ENCODE measurements at regions not wholly inside any gene's neighbourhood (a gene's known extent, or its start where the extent isn't known, plus 50 kb on each side); places are given as distances from the start of the nearest gene placed in this dataset.

DNA sequence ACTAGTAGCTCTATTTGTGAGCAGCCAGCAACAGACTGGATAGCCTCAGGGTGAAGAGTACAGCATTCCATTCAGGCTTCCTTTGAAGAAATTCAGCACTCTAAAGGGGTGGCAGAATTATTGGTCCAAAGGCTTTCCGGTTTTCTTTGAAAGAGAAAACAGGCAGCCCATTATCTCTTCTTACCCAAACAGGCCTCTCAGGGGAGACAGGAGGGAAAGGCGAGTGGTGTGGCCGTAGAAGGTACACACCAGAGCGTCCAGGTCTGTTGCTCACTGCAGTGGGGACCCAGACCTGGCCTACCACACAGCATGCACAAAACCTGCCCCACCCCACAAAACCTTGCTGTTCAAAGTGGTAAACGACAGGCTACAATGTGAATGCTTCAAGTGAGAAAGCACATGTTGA is 83.3 kb downstream of the ZNF608 start (continued):
- TF ChIP-seq STAT5B (CRISPR knock-in tag; IDR thresholded peaks at IDR 0.05) (no peak), NPAS2 (CRISPR knock-in tag; IDR thresholded peaks at IDR 0.05; ENCODE audit: borderline replicate concordance) (no peak), KDM5B (CRISPR knock-in tag; IDR thresholded peaks at IDR 0.05; ENCODE audit: borderline replicate concordance) (no peak), ZNF235 (CRISPR knock-in tag; IDR thresholded peaks at IDR 0.05; ENCODE audit: borderline replicate concordance) (no peak), ZFP41 (CRISPR knock-in tag; IDR thresholded peaks at IDR 0.05; ENCODE audit: borderline replicate concordance) (no peak), ARID2 (CRISPR knock-in tag; IDR thresholded peaks at IDR 0.05; ENCODE audit: borderline replicate concordance) (no peak), SMAD1 (CRISPR knock-in tag; IDR thresholded peaks at IDR 0.05; ENCODE audit: borderline replicate concordance, low read depth) (no peak), REL (CRISPR knock-in tag; conservative IDR thresholded peaks at IDR 0.05) (no peak), ZNF557 (CRISPR knock-in tag; IDR thresholded peaks at IDR 0.05) (no peak), JUNB (CRISPR knock-in tag; IDR thresholded peaks at IDR 0.05; ENCODE audit: borderline replicate concordance) (no peak), NR2F2 (IDR thresholded peaks at IDR 0.05; ENCODE audit: borderline replicate concordance, low read depth) (no peak), ZSCAN20 (CRISPR knock-in tag; IDR thresholded peaks at IDR 0.05; ENCODE audit: borderline replicate concordance) (0 out of 2 replicates have a peak, but pooled peaks have one; percentile 48), NFYC (CRISPR knock-in tag; IDR thresholded peaks at IDR 0.05) (no peak), ZNF777 (CRISPR knock-in tag; IDR thresholded peaks at IDR 0.05) (no peak), NR2F6 (IDR thresholded peaks at IDR 0.05) (peak; percentile 48; the same call in 1 of the 2 replicates), NR2F6 (CRISPR knock-in tag; IDR thresholded peaks at IDR 0.05) (no peak; the same call in 1 of the 2 replicates)
- TF ChIP-seq, protein P1, sequence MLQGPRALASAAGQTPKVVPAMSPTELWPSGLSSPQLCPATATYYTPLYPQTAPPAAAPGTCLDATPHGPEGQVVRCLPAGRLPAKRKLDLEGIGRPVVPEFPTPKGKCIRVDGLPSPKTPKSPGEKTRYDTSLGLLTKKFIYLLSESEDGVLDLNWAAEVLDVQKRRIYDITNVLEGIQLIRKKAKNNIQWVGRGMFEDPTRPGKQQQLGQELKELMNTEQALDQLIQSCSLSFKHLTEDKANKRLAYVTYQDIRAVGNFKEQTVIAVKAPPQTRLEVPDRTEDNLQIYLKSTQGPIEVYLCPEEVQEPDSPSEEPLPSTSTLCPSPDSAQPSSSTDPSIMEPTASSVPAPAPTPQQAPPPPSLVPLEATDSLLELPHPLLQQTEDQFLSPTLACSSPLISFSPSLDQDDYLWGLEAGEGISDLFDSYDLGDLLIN (CRISPR knock-in tag; IDR thresholded peaks at IDR 0.05; ENCODE audit: borderline replicate concordance), result no peak
- TF ChIP-seq, protein P2, sequence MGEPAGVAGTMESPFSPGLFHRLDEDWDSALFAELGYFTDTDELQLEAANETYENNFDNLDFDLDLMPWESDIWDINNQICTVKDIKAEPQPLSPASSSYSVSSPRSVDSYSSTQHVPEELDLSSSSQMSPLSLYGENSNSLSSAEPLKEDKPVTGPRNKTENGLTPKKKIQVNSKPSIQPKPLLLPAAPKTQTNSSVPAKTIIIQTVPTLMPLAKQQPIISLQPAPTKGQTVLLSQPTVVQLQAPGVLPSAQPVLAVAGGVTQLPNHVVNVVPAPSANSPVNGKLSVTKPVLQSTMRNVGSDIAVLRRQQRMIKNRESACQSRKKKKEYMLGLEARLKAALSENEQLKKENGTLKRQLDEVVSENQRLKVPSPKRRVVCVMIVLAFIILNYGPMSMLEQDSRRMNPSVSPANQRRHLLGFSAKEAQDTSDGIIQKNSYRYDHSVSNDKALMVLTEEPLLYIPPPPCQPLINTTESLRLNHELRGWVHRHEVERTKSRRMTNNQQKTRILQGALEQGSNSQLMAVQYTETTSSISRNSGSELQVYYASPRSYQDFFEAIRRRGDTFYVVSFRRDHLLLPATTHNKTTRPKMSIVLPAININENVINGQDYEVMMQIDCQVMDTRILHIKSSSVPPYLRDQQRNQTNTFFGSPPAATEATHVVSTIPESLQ (CRISPR knock-in tag; conservative IDR thresholded peaks at IDR 0.05), result no peak
- TF ChIP-seq, protein P3, sequence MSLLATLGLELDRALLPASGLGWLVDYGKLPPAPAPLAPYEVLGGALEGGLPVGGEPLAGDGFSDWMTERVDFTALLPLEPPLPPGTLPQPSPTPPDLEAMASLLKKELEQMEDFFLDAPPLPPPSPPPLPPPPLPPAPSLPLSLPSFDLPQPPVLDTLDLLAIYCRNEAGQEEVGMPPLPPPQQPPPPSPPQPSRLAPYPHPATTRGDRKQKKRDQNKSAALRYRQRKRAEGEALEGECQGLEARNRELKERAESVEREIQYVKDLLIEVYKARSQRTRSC (CRISPR knock-in tag; IDR thresholded peaks at IDR 0.05; ENCODE audit: low read depth), result no peak
- TF ChIP-seq, protein P4, sequence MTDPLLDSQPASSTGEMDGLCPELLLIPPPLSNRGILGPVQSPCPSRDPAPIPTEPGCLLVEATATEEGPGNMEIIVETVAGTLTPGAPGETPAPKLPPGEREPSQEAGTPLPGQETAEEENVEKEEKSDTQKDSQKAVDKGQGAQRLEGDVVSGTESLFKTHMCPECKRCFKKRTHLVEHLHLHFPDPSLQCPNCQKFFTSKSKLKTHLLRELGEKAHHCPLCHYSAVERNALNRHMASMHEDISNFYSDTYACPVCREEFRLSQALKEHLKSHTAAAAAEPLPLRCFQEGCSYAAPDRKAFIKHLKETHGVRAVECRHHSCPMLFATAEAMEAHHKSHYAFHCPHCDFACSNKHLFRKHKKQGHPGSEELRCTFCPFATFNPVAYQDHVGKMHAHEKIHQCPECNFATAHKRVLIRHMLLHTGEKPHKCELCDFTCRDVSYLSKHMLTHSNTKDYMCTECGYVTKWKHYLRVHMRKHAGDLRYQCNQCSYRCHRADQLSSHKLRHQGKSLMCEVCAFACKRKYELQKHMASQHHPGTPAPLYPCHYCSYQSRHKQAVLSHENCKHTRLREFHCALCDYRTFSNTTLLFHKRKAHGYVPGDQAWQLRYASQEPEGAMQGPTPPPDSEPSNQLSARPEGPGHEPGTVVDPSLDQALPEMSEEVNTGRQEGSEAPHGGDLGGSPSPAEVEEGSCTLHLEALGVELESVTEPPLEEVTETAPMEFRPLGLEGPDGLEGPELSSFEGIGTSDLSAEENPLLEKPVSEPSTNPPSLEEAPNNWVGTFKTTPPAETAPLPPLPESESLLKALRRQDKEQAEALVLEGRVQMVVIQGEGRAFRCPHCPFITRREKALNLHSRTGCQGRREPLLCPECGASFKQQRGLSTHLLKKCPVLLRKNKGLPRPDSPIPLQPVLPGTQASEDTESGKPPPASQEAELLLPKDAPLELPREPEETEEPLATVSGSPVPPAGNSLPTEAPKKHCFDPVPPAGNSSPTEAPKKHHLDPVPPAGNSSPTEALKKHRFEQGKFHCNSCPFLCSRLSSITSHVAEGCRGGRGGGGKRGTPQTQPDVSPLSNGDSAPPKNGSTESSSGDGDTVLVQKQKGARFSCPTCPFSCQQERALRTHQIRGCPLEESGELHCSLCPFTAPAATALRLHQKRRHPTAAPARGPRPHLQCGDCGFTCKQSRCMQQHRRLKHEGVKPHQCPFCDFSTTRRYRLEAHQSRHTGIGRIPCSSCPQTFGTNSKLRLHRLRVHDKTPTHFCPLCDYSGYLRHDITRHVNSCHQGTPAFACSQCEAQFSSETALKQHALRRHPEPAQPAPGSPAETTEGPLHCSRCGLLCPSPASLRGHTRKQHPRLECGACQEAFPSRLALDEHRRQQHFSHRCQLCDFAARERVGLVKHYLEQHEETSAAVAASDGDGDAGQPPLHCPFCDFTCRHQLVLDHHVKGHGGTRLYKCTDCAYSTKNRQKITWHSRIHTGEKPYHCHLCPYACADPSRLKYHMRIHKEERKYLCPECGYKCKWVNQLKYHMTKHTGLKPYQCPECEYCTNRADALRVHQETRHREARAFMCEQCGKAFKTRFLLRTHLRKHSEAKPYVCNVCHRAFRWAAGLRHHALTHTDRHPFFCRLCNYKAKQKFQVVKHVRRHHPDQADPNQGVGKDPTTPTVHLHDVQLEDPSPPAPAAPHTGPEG (CRISPR knock-in tag; IDR thresholded peaks at IDR 0.05), result no peak
- TF ChIP-seq, protein P5, sequence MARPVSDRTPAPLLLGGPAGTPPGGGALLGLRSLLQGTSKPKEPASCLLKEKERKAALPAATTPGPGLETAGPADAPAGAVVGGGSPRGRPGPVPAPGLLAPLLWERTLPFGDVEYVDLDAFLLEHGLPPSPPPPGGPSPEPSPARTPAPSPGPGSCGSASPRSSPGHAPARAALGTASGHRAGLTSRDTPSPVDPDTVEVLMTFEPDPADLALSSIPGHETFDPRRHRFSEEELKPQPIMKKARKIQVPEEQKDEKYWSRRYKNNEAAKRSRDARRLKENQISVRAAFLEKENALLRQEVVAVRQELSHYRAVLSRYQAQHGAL (CRISPR knock-in tag; IDR thresholded peaks at IDR 0.05; ENCODE audit: not compliant biosample characterization), result no peak
